ENCODE measurements at regions not wholly inside any gene's neighbourhood (a gene's known extent, or its start where the extent isn't known, plus 50 kb on each side); places are given as distances from the start of the nearest gene placed in this dataset.
A peak's percentile ranks its signal among the peaks of the same experiment; 100 is the strongest.

- no peak for DNase-seq (ENCODE audit: low spot score)
These were observed 63.0 kb downstream of the NCOR2 start for GRCh38 chr12:124504273-124505000.

- no peak for DNase-seq (ENCODE audit: low spot score)
These were observed 64.1 kb downstream of the NCOR2 start for GRCh38 chr12:124503305-124503704.

GRCh38 chr12:124502379-124502778 lies 65.0 kb downstream of the NCOR2 start:
- DNase-seq (ENCODE audit: low spot score), result no peak

- no peak for DNase-seq (ENCODE audit: low spot score)
These were observed 65.6 kb downstream of the NCOR2 start for GRCh38 chr12:124501827-124502226.

GRCh38 chr12:124501112-124501561 lies 66.3 kb downstream of the NCOR2 start:
- no peak for DNase-seq (ENCODE audit: low spot score)

- no peak for DNase-seq (ENCODE audit: low spot score)
These were observed 67.5 kb downstream of the NCOR2 start for GRCh38 chr12:124499898-124500244.

- DNase-seq (ENCODE audit: low spot score), result no peak
These were observed 68.1 kb downstream of the NCOR2 start for GRCh38 chr12:124499190-124499753.

GRCh38 chr12:124498275-124499189 lies 68.9 kb downstream of the NCOR2 start:
- no peak for DNase-seq (ENCODE audit: low spot score)

- DNase-seq (ENCODE audit: low spot score), result peak; percentile 82
These were observed 69.8 kb downstream of the NCOR2 start for GRCh38 chr12:124497658-124498057.

GRCh38 chr12:124497039-124497438 lies 70.4 kb downstream of the NCOR2 start:
- no peak for DNase-seq (ENCODE audit: low spot score)

GRCh38 chr12:124496584-124496983 lies 70.8 kb downstream of the NCOR2 start:
- DNase-seq (ENCODE audit: low spot score), result no peak

- DNase-seq (ENCODE audit: low spot score), result no peak
These were observed 72.0 kb downstream of the NCOR2 start for GRCh38 chr12:124495194-124495983.

GRCh38 chr12:124494751-124495129 lies 72.7 kb downstream of the NCOR2 start:
- no peak for DNase-seq (ENCODE audit: low spot score)

GRCh38 chr12:124493809-124494750 lies 73.3 kb downstream of the NCOR2 start:
- DNase-seq (ENCODE audit: low spot score), result no peak

- DNase-seq (ENCODE audit: low spot score), result no peak
These were observed 74.3 kb downstream of the NCOR2 start for GRCh38 chr12:124492879-124493808.

- DNase-seq (ENCODE audit: low spot score), result no peak
These were observed 75.5 kb downstream of the NCOR2 start for GRCh38 chr12:124491856-124492420.

- DNase-seq (ENCODE audit: low spot score), result no peak
These were observed 76.1 kb downstream of the NCOR2 start for GRCh38 chr12:124491310-124491709.

- DNase-seq (ENCODE audit: low spot score), result peak; percentile 76
These were observed 76.7 kb downstream of the NCOR2 start for GRCh38 chr12:124490584-124491305.
